ENCODE measurements at regions not wholly inside any gene's neighbourhood (a gene's known extent, or its start where the extent isn't known, plus 50 kb on each side); places are given as distances from the start of the nearest gene placed in this dataset.

DNA sequence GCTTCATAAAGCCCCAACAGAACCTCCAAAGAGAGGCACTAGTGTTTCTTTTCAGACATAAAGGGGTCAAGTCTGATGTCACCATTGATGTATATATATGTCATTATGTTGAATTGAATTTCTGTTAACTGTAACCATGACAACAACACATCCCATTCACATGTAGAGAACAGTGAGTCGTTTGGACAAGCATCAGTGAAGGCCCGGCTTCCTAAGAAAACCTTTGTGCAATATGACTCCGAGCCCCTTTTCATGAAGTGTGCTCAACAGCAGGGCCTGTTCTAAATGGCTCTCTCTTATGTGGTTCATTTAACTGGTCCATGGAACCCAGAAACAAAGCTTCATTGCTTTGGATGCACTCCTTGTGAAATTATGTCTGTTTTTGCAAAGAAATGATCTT lies 67.2 kb upstream of the UBL3 start:
- TF ChIP-seq, protein P1, sequence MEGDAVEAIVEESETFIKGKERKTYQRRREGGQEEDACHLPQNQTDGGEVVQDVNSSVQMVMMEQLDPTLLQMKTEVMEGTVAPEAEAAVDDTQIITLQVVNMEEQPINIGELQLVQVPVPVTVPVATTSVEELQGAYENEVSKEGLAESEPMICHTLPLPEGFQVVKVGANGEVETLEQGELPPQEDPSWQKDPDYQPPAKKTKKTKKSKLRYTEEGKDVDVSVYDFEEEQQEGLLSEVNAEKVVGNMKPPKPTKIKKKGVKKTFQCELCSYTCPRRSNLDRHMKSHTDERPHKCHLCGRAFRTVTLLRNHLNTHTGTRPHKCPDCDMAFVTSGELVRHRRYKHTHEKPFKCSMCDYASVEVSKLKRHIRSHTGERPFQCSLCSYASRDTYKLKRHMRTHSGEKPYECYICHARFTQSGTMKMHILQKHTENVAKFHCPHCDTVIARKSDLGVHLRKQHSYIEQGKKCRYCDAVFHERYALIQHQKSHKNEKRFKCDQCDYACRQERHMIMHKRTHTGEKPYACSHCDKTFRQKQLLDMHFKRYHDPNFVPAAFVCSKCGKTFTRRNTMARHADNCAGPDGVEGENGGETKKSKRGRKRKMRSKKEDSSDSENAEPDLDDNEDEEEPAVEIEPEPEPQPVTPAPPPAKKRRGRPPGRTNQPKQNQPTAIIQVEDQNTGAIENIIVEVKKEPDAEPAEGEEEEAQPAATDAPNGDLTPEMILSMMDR (conservative IDR thresholded peaks at IDR 0.05; ENCODE audit: low read depth in 2 of 2): no peak
- TF ChIP-seq EZH2 (IDR thresholded peaks at IDR 0.05; ENCODE audit: low read depth, unreplicated experiment): no peak
- no peak for TF ChIP-seq CREB1 (CRISPR knock-in tag; IDR thresholded peaks at IDR 0.05; ENCODE audit: low read depth)
- TF ChIP-seq EZH2phosphoT487 (IDR thresholded peaks at IDR 0.05; ENCODE audit: unreplicated experiment): no peak
- TF ChIP-seq, protein P2, sequence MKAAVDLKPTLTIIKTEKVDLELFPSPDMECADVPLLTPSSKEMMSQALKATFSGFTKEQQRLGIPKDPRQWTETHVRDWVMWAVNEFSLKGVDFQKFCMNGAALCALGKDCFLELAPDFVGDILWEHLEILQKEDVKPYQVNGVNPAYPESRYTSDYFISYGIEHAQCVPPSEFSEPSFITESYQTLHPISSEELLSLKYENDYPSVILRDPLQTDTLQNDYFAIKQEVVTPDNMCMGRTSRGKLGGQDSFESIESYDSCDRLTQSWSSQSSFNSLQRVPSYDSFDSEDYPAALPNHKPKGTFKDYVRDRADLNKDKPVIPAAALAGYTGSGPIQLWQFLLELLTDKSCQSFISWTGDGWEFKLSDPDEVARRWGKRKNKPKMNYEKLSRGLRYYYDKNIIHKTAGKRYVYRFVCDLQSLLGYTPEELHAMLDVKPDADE (IDR thresholded peaks at IDR 0.05): no peak
- no peak for TF ChIP-seq POLR2AphosphoS5 (IDR thresholded peaks at IDR 0.05; ENCODE audit: low read depth)

Measured in GM23338 (cell line).